Dedifferentiated amniotic fluid mesenchymal stem cell (primary cell): ENCODE measurements at regions not wholly inside any gene's neighbourhood (a gene's known extent, or its start where the extent isn't known, plus 50 kb on each side); places are given as distances from the start of the nearest gene placed in this dataset.
"Not testable (repeated sequence)": the region's sequence is repeated elsewhere in the genome, so short reads cannot be mapped to it uniquely, and the experiment has no call there.

Experiments
- DNase-seq: peaks from one replicate; pipeline ENCODE4 v3.0.0-alpha.2; 2016; ENCODE audit errors: extremely low spot score

DNA sequence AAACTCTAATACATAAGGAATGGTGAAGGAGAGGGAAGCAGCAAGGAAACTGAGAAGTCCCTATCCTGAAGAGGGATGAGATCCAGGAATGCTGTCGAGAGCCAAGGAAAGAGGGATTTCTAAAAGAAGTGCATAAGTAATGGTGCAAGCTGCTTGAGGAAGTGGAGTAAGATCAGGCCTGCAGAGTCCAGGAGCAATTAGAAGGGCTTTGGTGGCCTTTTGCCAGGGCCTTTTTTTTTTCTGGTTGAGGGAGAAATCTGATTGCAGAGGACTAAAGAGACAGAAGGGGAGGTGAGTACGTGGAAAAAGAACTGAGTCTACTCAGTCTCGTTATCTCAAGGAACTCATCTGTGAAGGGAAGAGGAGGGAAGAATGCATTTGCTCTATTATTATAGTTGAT is 396.2 kb downstream of the UTRN start:
- DNase-seq, result no peak

DNA sequence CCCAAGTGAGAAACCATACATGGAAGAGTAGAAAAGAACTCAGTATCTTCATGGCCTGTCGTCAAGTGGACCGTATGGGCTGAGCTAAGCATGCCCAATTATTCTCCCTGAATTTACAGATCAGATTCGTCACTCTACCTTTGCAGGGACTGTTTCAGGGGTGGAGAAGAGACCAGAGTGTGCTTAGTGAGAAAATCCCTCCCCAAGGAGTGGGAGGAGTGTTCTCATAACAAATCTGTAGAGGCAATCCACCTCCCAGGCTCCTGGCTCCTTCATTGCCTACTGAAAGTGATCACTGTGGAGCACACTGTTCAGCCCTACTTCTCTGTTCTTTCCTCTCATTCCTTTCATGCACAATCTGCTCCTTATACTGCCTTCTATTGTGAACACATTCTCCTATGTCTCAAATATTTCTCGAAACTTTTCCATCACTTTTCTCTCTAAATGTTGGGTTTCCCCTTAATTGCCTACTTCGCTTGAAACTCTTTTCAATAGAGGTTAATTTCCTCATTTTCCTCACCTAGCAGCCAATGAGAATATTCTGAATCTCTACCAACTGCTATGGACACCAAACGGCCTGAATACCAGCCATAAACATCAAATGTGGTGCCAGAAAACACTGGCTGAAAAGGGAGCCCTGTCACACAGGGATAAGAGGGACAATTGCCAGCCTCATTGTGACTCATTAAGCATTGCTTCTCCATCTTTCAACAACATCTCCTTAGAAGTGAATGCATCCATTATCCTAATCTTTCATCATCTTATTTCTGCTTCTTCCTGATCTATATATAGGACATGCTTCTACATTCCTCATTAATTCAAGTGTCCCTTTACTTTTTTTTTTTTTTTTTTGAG is 398.3 kb downstream of the UTRN start:
- no peak for DNase-seq

DNA sequence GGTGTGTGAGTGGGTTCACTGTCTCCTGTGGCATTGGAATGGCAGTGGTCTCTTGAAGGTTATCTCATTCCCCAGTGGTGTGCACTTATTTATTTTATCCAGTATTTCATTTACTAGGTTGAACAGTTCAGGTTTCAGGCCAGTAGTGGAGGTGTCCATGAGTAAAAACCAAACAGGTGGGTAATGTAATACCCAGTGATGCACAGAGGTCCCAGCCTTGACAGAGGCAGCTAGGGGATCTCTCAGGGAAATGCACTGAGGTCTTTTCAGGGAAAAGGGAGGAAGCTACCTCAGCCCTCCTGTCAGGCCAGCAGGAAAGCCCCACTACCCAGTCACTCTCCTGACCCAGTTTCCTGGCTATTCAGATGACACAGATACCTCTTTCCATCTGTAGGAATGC is 403.6 kb downstream of the UTRN start:
- DNase-seq, result no peak

DNA sequence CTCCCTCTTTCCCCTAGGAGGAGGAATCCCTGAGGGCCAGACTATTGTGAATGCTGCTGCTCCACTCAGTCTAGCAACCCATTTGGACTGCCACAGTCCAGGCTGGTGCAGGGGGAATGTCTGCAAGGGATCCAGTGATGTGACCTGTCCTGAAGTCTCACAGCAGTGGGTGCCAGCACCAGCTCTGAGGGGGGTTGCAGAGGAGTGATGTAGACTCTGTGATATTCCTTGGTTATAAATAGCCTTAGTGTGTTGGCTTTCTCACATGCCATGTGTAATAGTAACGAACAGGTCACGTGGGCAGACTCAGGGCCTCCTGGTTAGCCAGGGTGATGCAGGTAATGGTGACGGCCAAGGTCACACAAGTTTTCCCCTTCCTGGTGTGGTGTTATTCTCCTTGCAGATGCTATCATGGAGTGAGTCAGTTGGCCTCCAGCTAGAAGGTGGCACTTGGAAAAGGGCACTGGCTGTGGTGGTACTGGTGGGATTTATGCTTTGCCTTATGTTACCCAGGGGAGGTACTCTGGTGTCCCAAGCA is 404.4 kb downstream of the UTRN start:
- no peak for DNase-seq

DNA sequence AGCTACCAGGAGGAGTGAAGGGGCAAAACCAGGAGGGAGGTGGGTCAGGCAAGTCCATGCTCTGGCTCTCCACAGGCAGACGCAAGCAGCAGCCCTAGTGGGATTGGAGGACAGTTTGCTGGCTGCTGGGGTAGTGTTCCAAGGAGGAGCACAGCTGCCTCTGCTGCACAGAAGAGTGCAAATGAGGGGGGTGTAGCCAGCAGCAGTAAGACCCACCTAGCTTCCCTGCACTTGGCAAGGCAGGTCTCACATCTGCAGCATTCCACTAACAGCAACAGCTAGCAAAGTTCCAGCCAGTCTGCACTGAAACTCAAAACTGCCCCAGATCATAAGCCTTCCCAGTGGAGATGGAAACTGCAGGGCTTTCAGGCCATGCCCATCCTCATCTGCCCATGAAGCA is 405.0 kb downstream of the UTRN start:
- no peak for DNase-seq

DNA sequence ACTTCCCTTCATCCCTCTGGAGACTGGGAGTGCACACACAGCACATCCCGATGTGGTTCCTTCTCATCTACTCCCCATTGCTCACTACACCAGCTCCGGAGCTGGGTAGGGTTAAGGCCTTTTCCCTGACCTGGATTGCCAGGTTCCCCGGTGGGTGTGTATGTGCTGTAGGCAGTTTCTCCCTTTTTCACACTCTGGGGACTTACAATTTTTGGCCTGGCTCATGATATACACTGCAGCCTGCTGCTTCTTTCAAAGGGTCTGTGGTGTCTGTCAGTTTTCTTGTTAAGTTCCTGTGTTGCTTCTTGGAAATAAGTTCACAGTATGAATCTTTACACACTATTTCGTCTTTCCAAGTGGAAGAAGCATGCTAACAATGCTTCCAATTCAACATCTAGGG is 405.5 kb downstream of the UTRN start:
- no peak for DNase-seq

DNA sequence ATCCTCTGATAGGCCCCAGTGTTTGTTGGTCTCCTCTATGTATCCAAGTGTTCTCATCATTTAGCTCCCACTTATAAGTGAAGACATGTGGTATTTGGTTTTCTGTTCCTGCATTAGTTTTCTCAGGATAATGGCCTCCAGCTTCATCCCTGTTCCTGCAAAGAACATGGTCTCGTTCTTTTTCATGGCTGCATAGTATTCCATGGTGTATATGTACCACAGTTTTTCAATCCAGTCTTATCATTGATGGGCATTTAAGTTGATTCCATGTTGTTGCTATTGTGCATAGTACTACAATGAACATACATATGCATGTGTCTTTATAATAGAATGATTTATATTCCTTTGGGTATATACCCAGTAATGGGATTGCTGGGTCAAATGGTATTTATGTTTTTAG is 406.9 kb downstream of the UTRN start:
- not testable (repeated sequence) for DNase-seq

DNA sequence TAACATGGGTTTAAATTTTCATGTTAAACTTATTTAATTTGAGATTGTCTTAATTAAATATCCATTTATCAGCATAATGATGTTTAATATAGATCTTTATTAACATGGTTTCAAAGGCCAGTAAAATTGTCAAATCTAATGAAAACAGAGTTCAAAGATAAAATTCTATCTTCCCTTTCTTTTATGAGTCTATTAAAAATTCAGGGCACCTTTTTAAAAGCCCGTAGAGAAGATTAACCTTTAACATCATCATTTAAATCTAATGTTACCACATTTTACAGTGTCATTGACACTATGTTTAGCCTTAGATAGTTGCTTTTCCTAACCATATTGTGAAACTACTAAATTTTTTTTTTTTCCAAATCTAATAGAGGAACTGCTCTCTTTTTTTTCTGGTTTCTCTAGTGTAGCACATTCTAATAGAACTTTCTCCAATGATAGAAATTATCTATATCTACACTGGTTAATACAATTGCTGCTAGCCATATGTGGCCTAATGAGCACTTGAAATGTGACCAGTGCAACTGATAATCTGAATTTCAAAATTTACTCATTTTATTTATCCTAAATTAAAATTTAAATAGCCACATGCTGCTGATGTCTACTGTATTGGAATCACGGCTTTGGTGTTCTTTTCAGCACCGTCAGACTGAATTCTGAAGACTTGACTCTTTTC is 410.9 kb downstream of the UTRN start:
- no peak for DNase-seq

DNA sequence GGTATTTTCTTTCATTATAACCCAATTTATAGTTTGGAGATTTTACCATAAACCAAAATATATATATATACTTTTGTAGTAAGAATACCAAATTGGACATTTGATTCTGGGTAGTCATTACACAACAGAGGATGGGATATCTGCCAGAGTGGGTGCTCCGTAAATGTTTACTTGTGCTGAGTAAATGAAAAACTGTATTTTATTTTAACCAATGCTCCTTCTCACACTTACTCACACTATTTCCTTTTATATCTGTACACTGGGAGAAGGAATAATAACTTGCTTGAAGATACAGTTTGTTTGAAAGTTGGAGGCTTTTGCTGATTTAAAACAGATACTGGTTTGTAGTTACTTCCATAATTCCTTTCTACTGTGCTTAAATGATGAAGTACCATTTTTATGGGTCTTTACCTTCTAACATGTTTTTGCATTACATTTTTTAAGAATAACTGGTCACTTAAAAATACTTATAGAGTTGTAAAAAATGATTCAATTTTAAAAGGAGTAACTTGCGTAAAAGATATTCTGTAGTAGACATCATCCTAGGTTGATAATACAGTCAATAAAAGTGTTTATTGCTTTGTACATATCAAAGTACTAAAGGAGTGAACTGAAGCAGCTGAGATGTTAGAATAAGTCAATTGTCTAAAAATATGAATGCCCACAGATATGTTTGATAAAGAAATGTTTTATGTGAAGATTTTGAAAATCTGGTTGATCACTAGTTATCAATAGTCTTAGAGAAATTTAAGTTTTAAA is 411.7 kb downstream of the UTRN start:
- DNase-seq, result no peak

DNA sequence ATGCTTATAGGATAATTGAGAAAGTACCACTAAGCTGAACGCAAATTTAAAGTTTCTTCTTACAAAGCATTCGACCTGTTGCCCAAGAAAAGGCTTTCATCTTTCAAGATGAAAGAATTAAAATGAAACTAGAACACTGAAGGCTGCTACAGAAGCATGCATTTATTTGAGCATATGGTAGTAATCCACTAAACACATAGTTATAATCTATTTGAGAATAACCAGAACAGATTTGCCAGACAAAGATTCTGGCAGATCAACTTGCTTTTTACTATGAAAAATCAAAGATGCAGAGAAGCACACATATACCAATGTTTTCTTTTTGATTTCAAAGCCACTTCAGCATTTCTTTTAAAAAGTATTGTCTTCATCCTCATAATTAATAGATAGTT is 412.2 kb downstream of the UTRN start:
- DNase-seq, result no peak

DNA sequence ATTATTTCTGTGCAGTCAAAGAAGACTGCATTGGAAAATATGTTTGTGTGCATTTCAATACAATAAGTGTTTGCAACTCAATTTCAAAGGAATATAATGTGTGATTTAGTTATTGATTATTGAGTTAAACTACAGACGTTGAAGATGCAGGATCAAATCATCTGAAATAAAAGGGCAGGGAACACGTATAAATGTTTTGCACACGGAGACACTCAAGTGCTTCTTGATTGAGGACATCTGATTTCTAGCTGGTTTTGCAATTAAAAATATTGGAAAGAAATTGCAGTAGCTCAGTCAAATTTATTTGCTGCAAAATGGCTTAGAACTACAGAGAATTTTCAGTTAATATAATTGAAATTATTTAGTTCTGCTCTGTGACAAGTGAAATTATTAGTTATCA is 412.7 kb downstream of the UTRN start:
- DNase-seq, result no peak

DNA sequence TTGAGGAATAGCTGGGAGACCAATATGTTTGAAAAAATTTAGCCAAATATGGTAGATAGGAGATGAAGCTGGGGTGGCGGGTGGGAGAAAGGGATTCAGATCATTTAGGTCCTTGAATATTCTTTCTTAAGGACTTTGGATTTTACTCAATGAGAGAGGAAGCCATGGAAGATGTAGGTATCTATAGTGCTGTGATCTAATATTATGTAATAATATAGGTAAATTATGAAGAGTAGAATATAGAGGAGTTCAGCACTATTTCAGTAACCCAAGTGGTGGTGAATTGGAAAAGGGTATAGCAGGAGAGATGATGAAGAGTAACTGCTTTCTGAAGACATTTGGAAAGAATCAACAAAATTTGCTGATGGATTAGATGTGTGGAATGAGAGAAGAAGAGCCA is 417.6 kb downstream of the UTRN start:
- no peak for DNase-seq

DNA sequence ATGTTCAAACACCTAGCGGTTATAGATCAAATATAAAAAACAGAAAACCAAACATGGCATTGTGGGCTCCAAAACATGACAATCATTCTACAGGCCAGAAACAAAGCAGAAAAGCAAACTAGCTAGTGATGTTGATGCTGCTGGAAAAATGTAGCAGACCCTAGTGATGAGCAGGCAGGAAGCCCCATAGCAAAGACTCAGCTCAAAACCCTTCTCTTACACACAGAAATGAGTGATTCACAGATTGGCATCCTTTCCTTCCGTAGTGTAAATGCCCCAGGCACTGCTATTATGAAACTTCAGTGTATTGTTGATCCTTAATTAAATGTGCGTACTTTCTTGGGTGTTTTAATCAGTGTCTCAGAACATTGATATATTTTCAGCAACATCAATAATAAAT is 425.1 kb downstream of the UTRN start:
- DNase-seq, result peak; percentile 81

DNA sequence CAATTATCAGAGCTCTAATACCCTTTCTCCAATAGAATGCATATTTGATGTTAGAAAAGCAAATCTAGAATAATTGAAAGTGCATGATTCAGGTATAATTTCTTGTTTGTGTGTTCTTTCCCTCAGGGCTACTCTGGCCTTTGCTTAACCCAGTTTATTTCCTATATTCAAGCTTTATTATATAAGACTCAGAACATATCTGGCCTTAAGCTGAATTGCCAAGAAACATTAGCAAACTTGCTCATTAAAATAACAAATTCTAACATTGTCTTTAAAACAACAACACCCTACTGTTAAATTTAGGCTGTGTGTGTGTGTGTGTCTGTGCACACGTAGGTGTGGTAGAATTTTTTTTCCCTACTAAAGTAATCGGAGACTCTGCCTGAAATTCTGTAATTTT is 426.5 kb downstream of the UTRN start:
- DNase-seq, result no peak

DNA sequence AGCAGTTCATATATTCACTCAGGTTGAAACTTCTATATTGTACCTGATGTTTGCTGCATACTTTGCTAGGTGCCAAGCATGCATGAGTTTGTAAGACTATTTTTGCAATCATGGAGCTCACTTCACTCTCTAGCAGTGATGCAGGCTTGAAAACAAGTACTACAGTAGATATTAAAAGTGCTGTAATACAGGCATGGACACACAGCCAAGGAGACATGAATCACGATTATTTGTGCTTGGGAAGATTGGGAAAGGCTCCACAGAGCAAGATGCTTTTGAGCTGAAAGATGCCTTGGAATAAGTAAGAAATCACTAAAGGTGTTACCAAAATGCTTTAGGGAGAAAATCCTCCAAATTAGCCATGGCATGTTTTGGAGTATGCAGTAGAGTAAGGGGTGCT is 427.4 kb downstream of the UTRN start:
- DNase-seq, result no peak

DNA sequence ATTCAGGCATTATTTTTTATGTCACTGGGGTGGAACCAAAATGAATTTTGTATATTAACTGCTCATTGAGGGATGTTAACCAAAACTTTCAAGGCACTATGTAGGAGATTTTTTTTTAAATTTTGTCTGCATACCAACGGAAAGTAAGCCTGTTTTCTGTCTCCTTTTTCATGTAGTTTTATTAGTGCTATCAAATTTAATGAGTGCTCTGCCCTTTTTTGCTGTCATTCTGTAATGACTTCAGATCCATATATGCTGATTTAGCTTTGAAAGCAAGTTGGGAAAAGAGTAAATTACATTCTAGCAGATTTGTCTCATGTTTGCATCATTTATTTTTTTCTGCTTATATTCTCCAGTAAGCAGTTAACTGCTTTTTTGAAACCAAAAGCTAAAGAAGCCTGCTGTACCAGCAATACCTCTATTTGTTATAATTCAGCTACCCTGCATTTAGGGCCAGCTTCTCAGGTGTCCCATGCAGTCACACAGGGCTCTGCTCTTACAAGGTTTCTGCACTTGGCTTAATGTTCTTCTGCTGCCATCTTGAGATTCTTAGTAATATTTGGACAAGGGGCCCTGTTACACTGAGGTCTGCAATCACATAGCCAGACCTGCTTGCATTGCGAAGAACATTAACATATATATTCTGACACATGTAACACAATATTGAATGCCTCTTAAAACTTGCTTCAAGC is 429.0 kb downstream of the UTRN start:
- DNase-seq, result no peak

DNA sequence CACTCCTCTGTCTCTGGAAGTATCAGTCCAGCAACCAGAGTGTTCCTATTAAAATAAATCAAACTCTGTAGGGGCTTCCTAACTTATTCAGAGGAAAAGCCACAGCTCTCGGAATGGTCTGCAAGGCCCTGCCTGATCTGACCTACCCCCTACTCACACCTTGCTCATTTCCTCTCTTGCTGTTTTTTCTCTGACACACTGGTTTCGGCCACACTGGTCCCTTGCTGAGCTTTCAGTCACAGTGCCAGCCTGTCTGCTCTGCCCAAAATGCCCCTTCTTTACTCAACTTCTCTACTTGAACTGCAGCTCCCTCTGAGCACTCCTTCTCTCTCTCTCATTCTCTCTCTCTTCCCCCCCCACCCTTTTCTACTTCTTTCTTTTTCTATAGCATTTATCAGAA is 430.2 kb downstream of the UTRN start:
- no peak for DNase-seq

DNA sequence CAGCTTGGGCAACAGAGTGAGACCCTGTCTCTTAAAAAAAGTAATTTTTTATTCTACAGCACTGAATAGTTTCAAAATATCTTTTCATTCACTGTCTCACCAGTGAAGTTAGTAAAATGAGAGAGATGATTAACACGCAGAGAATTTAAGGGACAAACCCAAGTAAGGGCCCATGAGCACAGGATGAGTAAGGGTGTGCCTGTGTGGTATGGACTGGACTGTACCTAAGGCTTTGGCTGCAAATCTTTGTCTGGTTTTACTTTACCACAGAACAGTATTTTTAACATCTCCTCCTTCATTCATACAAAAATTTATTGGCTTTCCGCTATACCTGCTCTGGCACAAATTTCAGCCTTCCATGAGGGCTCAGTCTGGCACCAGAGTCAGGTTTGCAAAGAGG is 433.3 kb downstream of the UTRN start:
- no peak for DNase-seq

DNA sequence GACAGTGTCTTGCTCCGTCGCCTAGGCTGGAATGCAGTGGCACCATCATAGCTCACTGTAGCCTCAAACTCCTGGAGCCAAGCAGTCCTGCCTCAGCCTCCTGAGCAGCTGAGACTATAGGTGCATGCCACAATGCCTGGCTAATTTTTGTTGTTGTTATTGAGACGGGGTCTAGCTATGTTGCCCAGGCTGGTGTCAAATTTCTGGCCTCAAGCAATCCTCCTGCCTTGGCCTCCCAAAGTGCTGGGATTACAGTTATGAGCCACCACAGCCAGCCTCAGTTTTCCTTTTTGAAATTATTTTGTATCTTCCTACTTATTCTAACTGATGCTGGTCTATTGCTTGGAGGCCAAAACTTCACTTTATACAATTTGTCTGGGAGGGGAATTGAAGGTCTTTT is 436.1 kb downstream of the UTRN start:
- no peak for DNase-seq

DNA sequence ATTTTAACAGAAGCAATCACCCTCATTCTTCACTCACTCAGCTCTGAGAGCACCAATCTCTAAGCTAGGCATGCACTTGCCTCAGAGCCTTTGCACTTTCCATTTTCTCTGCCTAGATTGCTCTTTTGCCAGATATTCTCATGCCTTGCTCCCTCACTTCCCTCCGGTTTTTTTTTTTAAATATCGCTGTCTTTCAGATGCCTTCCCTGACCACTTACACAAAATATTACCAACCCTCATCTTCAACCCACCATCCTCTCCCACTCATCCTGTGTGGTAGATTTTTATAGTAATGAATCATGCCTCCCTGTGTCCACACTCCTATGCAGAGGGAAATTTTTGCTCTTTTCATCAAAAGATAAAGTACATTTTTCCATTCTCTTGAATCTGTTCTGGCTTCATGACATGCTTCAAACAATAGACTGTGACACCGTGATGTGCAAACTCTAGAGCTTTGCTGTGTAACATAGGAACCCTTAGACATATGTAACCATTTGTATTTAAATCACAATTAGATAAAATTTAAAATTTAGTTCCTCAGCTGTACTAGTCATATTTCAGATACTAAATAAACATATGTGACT is 437.1 kb downstream of the UTRN start:
- no peak for DNase-seq

DNA sequence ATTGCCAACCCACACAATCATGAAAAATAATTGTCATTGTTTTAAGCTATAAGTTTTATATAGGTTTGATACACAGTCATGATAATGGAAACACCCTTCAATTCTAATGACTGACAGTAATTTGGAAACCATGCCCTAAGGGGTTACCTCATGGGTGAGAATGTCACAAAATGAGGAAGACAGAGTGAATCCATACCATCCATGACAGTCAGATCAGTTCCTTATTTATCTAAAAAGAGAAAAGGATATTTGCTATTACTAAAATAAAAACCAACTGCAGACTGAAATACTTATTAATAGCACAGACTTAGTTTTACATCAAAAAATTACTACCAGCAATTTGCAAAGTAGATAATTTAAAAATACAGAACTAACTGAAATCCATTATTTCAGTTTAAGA is 437.8 kb downstream of the UTRN start:
- DNase-seq, result no peak

DNA sequence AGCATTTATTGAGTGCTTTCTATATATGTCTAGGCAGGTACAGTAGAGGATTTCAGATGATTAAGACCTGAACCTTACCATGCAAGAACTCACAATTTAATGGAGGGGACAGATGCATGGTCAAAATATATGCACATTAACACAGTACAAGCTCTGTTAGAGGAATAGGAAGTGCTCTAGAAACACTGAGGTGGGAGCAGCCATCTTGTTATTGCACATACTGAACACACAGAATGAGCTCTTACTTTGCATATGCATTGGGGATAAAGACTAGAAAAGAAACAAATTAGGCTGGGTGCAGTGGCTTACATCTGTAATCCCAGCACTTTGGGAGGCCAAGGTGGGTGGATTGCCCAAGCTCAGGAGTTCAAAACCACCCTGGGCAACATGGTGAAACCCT is 438.3 kb downstream of the UTRN start:
- DNase-seq, result no peak
